ACC112 (cell line): ENCODE measurements at regions not wholly inside any gene's neighbourhood (a gene's known extent, or its start where the extent isn't known, plus 50 kb on each side); places are given as distances from the start of the nearest gene placed in this dataset.

Source experiments
- H2AFZ ChIP-seq: fragments of 200-600 bp; sonication (generic); one replicate; pipeline ENCODE4 v1.6.0; 2017; ENCODE audit warnings: antibody characterized with exemption, low read length; ENCODE audit not compliant: unreplicated experiment
- H3K27ac ChIP-seq: fragments of 200-600 bp; sonication (generic); 2 replicates; pipeline ENCODE4 v1.5.1; 2014; ENCODE audit warnings: low read depth, mild to moderate bottlenecking, antibody characterized with exemption, low read length, moderate library complexity
- H3K27me3 ChIP-seq: fragments of 200-600 bp; sonication (generic); 2 replicates; pipeline ENCODE4 v1.6.1; 2014; ENCODE audit warnings: mild to moderate bottlenecking, antibody characterized with exemption, low read length, moderate library complexity, mixed read lengths; ENCODE audit not compliant: insufficient read depth
- H3K36me3 ChIP-seq: fragments of 200-600 bp; sonication (generic); 2 replicates; pipeline ENCODE4 v1.6.1; 2016; ENCODE audit warnings: mild to moderate bottlenecking, antibody characterized with exemption, low read length, moderate library complexity, mixed read lengths; ENCODE audit not compliant: insufficient read depth
- H3K4me1 ChIP-seq: fragments of 200-600 bp; sonication (generic); one replicate; pipeline ENCODE4 v1.6.1; 2016; ENCODE audit warnings: low read length, mixed read lengths; ENCODE audit not compliant: insufficient read depth, unreplicated experiment, control insufficient read depth
- H3K4me3 ChIP-seq: fragments of 200-600 bp; sonication (generic); 2 replicates; pipeline ENCODE4 v1.5.1; 2014; ENCODE audit warnings: mild to moderate bottlenecking, low read depth, low read length
- H3K79me2 ChIP-seq: fragments of 200-600 bp; sonication (generic); one replicate; pipeline ENCODE4 v1.6.0; 2016; ENCODE audit warnings: low read length; ENCODE audit not compliant: control insufficient read depth, unreplicated experiment, insufficient read depth

- Histone ChIP-seq H3K4me3 (no peak overlapping the region), H3K27me3 (no peaks in the 10 kb centered on the region), H3K27ac (no peak overlapping the region), H3K4me1 (no peaks in the 10 kb centered on the region), H2AFZ (no peak overlapping the region), H3K36me3 (no peaks in the 10 kb centered on the region), H3K79me2 (no peaks in the 10 kb centered on the region)
These were observed 156.6 kb upstream of the ALCAM start for GRCh38 chr3:105210141-105210540.

GRCh38 chr3:105214590-105214989 is 152.1 kb upstream of the ALCAM start:
- H3K4me3 ChIP-seq, result no peak overlapping the region
- no peaks in the 10 kb centered on the region for H3K27me3 ChIP-seq

GRCh38 chr3:105222568-105223093 is 144.1 kb upstream of the ALCAM start:
- Histone ChIP-seq H3K4me3 (no peak overlapping the region), H3K36me3 (no peaks in the 10 kb centered on the region), H3K27ac (no peak overlapping the region), H2AFZ (no peak overlapping the region), H3K27me3 (no peaks in the 10 kb centered on the region), H3K4me1 (no peaks in the 10 kb centered on the region), H3K79me2 (no peaks in the 10 kb centered on the region)

More at GRCh38 chr3:105214590-105214989, 152.1 kb upstream of the ALCAM start:
- Histone ChIP-seq H3K36me3 (no peaks in the 10 kb centered on the region), H3K4me1 (no peaks in the 10 kb centered on the region), H3K27ac (no peak overlapping the region), H3K79me2 (no peaks in the 10 kb centered on the region), H2AFZ (no peak overlapping the region)

GRCh38 chr3:105223815-105224214 is 142.9 kb upstream of the ALCAM start:
- Histone ChIP-seq H3K27ac (no peak overlapping the region), H2AFZ (no peak overlapping the region), H3K4me1 (no peaks in the 10 kb centered on the region)

GRCh38 chr3:105228696-105229095 is 138.0 kb upstream of the ALCAM start:
- Histone ChIP-seq H3K4me3 (no peak overlapping the region), H3K36me3 (no peaks in the 10 kb centered on the region), H3K27me3 (no peaks in the 10 kb centered on the region), H2AFZ (no peak overlapping the region), H3K4me1 (no peaks in the 10 kb centered on the region), H3K79me2 (no peaks in the 10 kb centered on the region), H3K27ac (no peak overlapping the region)

More at GRCh38 chr3:105223815-105224214, 142.9 kb upstream of the ALCAM start:
- H3K36me3 ChIP-seq, result no peaks in the 10 kb centered on the region
- H3K79me2 ChIP-seq, result no peaks in the 10 kb centered on the region
- no peak overlapping the region for H3K4me3 ChIP-seq
- no peaks in the 10 kb centered on the region for H3K27me3 ChIP-seq

- Histone ChIP-seq H3K27me3 (no peaks in the 10 kb centered on the region), H3K36me3 (no peaks in the 10 kb centered on the region), H2AFZ (no peak overlapping the region), H3K79me2 (no peaks in the 10 kb centered on the region), H3K4me3 (no peak overlapping the region), H3K4me1 (no peaks in the 10 kb centered on the region), H3K27ac (no peak overlapping the region)
These were observed 134.2 kb upstream of the ALCAM start for GRCh38 chr3:105232553-105232952.

GRCh38 chr3:105233010-105233409 is 133.7 kb upstream of the ALCAM start:
- no peak overlapping the region for H3K4me3 ChIP-seq
- H3K27ac ChIP-seq, result no peak overlapping the region
- no peaks in the 10 kb centered on the region for H3K27me3 ChIP-seq
- no peaks in the 10 kb centered on the region for H3K79me2 ChIP-seq
- no peaks in the 10 kb centered on the region for H3K4me1 ChIP-seq
- no peaks in the 10 kb centered on the region for H3K36me3 ChIP-seq
- no peak overlapping the region for H2AFZ ChIP-seq

GRCh38 chr3:105235221-105235620 is 131.5 kb upstream of the ALCAM start:
- H3K4me3 ChIP-seq, result no peak overlapping the region
- no peaks in the 10 kb centered on the region for H3K79me2 ChIP-seq
- H3K27me3 ChIP-seq, result no peaks in the 10 kb centered on the region
- H3K36me3 ChIP-seq, result no peaks in the 10 kb centered on the region
- no peak overlapping the region for H2AFZ ChIP-seq
- no peak overlapping the region for H3K27ac ChIP-seq
- no peaks in the 10 kb centered on the region for H3K4me1 ChIP-seq

GRCh38 chr3:105235785-105236184 is 130.9 kb upstream of the ALCAM start:
- Histone ChIP-seq H3K4me1 (no peaks in the 10 kb centered on the region), H3K4me3 (no peak overlapping the region), H3K36me3 (no peaks in the 10 kb centered on the region), H2AFZ (no peak overlapping the region), H3K27me3 (no peaks in the 10 kb centered on the region), H3K79me2 (no peaks in the 10 kb centered on the region), H3K27ac (no peak overlapping the region)

- H2AFZ ChIP-seq, result no peak overlapping the region
These were observed 128.3 kb upstream of the ALCAM start for GRCh38 chr3:105238367-105238766.

GRCh38 chr3:105243076-105243475 is 123.6 kb upstream of the ALCAM start:
- no peaks in the 10 kb centered on the region for H3K36me3 ChIP-seq
- no peaks in the 10 kb centered on the region for H3K79me2 ChIP-seq
- H2AFZ ChIP-seq, result no peak overlapping the region
- H3K27me3 ChIP-seq, result no peaks in the 10 kb centered on the region
- H3K4me3 ChIP-seq, result no peak overlapping the region
- no peaks in the 10 kb centered on the region for H3K4me1 ChIP-seq
- no peak overlapping the region for H3K27ac ChIP-seq

More at GRCh38 chr3:105238367-105238766, 128.3 kb upstream of the ALCAM start:
- Histone ChIP-seq H3K27ac (no peak overlapping the region), H3K27me3 (no peaks in the 10 kb centered on the region), H3K4me1 (no peaks in the 10 kb centered on the region), H3K4me3 (no peak overlapping the region), H3K79me2 (no peaks in the 10 kb centered on the region), H3K36me3 (no peaks in the 10 kb centered on the region)
